ENCODE measurements at regions not wholly inside any gene's neighbourhood (a gene's known extent, or its start where the extent isn't known, plus 50 kb on each side); places are given as distances from the start of the nearest gene placed in this dataset.
"Not testable (repeated sequence)": the region's sequence is repeated elsewhere in the genome, so short reads cannot be mapped to it uniquely, and the experiment has no call there.

DNA sequence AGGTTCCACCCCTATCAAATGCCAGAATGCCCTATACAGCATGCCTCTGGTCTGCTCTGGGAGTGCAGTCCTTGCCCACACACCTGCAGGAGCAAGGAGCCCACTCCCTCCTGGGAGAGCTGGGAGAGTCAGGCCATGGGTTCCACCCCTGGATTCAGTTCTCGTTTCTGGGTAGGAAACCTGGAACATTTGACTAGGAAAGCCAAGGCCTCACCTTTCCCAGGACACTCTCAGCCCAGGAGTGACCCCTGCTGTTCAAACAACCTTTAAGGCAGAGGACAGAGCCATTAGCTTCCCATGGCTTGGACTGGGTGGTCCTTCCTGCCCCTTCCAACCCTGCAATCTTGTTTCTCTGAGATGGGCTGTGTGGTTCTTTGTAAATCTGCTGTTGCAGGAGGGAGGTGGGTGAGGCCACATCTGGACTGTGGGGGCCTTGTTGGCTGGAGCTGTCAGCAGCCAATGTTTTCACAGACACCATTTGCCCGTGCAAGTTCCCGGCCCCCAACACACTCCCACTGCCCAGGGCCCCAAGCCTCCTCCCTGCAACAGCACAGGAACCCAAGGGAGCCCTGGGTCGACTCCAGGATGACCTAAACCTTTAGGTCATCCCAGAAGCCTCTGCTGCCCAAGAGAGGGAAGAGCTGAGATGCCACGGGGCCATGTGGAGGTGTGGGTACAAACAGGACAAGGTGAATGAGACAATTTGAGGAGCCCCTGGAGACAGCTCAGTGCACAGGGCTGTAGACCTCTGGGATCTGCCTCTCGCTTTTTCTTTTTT is 104.4 kb downstream of the PJA1 start:
- no peak for DNase-seq

DNA sequence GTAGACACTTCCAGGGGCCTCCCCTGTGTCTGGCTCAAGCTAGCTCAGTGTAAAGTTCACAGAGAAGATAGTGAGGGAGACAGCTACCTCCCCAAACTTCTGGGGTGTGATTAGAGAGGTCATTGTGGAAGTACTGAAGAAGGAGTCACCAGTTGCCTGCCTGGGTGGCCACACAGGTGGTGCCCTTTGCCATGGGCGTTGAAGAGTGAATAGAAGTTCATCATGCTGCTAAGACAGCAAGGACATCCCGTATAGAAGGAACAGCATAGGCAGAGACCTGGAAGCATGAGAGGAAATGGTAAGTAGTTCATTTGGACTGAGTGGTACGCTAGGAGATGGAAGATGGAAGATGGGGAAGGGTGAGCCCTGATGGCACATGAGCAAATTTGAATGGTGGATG is 110.1 kb downstream of the PJA1 start:
- DNase-seq, result no peak

DNA sequence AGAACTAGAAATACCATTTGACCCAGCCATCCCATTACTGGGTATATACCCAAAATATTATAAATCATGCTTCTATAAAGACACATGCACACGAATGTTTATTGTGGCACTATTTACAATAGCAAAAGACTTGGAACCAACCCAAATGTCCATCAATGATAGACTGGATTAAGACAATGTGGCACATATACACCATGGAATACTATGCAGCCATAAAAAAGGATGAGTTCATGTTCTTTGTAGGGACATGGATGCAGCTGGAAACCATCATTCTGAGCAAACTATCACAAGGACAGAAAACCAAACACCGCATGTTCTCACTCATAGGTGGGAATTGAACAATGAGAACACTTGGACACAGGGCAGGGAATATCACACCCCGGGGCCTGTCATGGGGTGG is 110.8 kb downstream of the PJA1 start:
- not testable (repeated sequence) for DNase-seq

DNA sequence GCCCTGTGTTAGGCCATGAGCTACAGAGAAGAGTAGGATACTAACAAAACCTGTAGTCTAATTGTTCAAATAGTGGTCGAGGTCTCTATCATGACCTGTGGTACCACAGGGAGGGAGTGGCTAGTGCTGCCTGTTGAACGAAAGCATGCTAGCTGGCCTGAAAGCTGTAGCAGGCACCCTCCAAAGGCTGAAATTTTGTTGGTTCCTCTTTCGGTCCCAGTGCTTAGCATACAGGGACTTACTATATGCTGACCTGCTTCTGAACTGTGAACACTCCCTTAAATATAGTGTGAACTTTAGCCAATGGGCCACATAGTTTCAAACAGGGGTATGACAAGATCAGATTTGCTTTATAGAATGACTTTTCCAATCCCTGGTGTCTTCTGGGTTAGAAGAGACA is 113.4 kb downstream of the PJA1 start:
- no peak for DNase-seq

DNA sequence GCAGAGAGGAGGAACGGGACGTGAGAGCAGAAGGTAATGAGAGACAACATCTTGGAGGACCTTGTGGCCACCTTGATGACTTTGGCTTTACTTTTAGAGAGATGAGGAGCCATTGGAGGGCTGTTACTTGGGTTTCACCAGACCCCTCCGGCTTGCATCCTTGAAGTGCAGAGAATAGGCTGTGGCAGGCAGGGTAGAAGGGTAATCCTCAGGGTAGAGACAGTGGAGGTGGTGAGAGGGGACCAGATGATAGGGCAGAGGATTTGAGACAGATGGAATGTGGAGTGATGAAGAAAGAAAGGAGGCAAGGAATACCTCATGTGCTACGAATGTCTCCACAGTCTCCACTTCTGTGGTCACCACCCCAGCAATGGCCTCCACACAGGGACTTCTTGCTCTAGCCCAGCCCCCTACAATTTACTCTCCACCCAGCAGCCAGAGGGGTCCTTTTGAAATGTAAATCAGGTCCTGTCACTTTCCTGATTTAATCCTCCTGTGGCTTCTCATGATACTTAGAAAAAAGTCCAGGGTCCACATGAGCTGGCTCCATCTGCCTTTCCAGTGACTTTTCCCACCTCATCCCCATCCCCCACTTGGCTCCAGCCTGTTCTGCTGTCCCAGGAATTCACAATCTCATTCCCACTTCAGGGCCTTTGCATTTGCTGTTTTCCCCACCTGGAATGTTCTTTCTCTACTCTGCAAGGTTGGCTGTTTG is 115.0 kb downstream of the PJA1 start:
- DNase-seq, result no peak

DNA sequence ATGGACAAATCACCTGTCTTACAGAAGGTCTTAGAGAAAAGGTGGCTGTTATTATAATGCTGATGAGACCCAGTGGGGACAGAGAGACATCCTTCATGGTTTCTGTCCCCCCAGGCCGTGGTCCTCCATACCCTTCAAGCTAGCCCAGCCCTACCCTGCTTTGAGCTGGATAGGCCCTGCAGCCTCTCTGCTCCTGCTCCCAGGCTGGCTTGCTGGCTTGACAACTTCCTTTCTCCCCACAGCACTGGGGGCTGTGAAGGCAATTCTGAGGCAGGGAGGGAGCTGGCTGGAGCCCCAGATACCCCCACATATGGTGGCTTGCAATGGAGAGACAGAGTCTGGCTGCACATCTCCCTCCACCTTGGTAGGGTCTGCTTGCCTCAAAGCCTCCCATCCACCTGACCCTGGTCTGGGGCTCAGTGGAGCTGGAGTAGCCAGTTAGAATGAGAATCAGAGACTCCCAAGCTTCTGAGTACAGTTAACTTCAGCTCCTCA is 118.2 kb downstream of the PJA1 start:
- no peak for DNase-seq

DNA sequence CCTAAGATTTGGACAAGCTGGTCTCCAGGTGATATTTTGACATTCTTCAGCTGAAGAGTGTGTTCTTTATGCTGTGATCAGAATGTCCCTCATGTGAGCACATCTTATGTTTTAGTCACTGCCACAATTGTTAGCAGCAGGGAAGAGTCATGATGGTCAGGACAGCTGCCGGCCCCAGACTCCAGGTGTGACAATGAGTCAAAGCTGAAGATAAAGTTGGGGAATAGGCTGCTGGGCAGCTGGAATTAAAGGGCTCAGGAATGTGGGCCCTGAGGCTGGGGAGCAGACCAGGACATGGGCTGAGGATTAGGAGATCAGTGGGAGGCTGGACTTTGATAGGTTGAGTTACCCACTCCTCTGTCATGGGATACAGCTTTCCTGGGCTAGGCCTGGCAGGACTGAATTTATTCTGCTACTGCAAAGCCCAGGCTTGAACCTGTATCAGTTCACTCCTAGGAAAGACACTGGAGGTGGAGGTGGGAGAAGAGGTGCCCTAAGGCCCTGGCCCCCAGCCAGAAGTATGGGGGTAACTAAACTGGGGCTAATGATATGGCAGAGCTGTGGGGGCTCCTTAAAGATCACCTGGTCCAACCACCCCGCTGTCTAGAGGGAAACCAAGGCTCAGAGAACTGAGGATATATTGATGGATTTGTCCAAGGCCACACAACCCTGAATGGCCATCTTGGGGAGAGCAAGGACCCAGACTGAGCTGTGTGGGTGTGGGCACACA is 119.5 kb downstream of the PJA1 start:
- DNase-seq, result no peak

DNA sequence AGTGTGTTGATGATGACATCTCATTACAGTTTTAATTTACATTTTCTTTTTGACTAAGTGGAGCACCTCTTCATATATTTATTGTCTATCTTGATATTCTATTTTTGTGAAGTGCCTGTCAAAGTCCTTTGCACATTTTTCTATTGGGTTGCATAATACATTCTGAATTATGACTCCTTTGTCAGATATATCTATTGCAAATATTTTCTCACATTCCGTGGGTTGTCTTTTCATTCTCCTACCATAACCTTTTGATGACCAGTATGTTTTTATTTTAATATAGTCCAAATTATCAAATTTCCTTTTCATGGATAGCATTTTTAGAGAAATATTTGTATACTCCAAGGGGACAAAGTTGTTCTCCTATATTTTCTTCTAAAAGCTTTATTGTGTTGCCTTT is 126.4 kb downstream of the PJA1 start:
- DNase-seq, result no peak

DNA sequence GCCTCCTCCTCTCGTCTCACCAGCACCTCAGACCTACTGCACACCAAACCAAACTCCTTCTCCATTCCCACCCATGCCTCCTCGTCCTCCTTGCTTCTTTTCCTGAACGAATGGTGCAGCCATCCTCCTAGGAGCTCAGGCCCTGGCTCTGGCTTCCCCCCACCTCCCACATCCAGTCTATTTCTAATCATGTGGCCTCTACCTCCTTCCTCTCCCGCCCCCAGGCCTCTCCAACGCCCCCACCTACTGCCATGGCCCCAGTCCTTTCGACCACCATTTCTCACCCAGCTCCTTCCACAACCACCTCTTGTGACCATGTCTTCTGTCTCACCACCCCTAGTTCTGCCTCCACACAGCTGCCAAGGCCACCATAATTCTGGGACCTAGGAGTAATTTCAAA is 127.1 kb downstream of the PJA1 start:
- no peak for DNase-seq

DNA sequence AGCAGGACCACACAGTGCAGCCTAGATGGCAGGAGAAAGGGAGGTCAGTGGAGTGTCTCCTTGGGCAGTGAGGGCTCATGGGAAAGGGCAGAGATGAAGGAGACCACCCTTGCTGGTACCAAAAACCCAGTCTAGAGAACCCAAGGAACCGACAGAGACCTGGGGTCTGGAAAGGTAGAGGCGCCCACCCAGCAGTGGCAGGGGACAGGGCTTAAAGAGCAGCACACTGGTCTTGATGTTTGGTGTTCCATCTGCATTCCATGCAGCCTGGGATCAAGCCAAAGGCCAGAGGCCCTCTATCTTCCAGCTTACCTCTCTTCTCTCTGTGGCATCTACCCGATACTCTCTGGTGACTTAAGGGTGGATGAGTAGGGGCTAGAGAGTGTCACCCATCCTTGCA is 127.5 kb downstream of the PJA1 start:
- no peak for DNase-seq

DNA sequence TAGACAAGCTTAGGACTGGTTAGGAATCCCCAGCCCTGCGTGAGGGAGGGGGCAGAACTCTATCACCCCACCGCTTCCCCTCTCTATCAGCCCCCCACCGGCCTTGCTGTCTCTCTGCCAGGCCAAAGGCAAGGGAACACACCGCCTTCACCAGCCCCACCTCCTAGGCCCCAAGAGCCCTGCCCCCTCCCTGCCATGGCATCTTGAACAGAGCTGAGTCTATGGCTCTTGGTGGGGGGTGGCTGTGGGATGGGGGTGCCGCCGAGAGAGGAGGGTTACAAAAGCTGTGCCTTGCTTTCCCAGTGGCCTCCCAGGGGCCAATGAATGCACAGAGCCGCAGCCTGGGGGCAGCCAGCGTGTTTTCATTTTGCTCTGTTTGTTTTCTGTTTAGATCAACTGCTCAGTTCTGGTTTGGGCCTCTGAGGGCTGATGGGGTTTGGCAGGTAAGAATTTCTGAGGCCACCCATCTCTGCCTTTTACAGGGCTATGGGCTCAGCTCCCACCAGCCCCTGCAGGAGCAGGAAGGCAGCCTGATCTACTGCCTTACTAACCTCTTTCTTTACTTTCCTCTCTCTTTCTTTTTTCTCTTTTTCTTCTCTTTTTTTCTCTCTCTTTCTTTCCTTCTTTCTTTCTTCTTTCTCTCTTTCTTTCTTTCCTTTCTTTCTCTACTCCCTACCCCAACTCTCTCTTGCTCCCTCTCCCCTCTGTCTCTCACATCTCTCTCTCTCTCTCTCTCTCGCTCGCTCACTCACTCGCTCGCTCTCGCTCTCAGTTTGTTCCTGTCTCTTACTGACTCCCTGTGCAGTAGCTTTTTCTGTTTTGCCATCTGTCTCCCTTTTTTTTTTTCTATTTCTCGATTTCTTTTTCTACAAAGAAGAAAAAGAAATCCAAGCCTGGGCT is 128.3 kb downstream of the PJA1 start:
- no peak for DNase-seq

DNA sequence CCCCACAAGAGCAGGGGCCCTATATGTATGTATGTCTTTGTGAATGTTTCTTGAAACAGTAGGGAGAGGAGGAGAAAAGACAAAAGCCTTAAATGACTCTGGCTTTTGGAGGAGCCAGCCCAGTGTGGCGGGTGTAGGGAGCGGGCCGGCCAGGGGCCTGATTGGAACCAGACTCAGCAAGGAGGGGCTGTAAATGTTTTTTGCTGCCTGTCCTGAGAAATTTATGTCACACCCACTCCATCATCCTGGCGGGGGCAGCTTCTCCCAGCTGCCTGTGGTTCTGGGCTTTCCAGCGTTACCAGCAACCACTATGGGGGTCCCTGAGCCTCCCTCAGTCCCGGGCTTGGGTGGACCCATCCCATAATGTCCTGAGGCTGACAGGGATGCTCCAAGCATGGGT is 130.8 kb downstream of the PJA1 start:
- DNase-seq, result no peak

DNA sequence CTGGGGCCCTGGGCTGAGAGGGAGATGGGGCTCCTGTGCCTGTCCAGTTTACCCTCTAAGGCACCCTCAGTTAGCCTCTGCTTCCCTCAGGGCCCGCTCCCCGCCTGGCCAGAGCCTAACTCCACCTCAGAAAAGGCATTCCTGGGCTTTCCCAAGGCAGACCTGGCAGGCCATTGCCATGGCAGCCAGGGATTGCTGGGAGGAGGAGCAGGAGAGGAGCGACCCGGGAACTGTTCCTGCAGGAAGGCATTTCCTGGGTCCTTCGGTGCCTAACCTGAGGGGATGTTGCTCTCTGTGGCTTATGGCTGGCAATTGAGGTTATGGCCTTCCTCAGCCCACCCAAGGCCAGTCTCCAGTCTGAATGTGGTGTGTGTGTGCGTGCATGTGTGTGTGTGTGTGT is 131.3 kb downstream of the PJA1 start:
- DNase-seq, result no peak

DNA sequence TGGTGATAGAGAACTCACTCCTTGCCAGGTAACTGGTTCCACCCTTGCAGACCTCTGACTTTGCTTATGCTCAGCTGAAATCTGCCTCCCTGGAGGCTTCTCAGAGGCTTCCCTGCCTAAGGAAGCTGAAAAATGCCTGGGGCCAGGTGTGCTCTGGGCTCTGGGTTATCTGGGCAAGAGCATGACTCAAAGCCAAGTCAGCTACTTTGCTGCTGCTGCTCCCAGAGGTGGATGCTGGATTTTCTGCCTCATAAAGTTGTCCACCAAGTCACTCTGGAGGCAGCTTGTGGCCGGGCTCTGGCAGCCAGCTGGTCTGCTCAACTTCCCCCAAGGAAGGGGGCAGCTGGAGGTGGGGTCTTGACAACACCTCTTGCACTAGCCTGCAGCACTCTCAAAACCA is 132.7 kb downstream of the PJA1 start:
- DNase-seq, result no peak

DNA sequence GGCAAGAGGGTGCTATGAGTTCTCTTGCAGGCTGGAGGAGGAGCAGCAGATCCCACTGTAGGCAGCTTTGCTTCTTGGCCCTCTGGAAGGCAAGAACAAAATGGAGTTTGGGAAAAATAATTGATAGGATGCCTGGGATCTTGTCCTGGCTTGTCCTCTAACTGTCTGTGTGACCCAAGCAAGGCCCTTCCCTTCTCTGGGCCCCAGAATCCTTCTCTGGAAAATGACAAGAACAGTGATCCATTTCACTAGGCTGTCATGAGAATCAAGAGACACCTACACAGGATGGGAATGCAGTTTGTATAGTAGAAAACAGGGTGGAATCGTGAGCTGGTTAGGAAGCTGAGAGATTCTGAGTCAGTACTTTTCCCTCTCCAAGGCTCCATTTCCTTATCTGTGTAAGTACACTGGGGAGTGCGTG is 133.3 kb downstream of the PJA1 start:
- no peak for DNase-seq

DNA sequence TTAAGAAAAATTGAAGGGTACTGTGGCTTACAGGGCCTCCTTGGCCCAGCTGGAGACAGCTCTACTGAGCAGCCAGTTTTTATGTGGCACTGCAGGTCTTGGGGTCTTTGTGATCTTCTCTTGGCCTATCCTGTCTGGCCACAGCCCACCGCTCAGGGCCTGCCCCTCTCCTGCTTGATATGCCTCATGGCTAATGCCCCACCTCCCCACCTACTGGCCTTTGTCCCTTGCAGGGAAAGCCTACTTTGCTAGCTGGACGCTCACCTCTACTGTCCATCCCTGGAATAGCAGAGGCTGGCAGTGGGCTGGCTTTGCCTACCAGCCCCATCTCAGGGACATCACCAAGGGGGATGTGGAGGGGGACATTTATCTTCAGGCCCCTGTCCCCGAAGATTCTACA is 134.1 kb downstream of the PJA1 start:
- no peak for DNase-seq

DNA sequence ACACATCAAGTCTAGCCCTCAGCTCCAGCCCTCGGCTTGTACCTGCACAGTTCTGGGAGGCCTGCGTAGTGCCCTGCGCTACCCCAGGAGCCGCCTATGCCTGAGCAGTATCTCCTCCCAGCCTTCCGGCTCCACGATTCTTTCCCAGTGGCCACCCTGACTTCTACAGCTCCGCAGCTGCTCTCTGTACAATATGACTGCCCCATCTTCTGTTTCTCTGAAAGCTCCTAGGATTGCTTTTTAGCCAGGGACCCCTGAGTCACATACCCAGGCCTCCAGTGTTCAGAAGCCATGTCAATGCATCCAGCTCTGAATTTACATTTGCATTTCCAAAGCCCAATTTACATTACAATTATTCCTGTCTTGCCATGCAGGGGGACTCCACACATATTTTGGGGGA is 135.5 kb downstream of the PJA1 start:
- DNase-seq, result no peak

DNA sequence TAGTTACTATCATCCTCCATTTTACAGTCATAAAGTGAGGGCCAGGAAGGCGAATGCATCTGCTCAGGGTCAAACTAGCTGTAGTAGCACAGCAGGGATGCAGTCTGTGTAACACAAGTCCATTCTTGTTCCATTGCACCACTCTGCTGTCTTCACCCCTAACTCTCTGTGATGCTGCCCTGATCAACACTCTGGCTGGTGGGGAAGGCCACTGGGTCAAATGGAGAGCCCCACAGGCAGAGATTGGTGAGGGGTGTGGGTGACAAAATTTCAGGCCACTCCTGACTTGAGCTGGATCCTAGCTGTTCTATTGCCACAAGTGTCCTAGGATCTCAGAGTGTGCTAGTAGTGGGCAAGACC is 136.5 kb downstream of the PJA1 start:
- DNase-seq, result no peak

DNA sequence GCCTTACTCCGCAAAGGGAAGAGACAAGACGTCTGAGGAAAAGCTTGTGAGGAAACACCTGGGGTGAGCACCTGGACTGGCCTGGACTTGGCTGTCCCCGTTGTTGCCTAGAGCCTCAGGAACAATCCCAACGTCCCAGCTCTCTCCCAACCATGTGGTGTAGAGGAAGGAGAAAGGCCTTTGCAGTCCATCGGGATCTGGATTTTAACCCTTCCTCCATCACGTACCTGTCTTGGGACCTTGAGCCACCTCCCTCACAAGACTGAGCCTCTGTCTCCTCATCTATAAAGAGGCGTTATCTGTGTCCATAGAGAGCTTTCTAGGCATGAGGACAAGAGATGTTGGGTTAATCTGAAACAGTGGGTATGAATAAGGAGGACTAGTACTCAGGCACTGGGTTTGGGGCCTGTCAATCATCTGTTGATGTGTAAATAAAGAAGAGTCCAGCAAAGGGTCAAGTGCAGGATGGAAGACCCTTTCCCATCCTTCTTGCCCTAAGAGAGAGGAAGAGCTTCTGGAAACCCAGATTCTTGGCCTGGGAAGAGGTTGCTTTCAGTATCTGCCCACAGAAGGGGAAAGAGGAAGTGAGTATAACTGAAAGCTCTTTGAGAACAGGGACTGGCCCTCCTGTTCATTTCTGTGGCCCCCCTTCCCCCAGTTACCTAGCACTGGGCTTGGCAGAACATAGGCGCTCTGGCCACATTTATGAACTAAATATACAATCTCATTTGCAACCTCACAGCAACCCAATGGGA is 137.1 kb downstream of the PJA1 start:
- no peak for DNase-seq

DNA sequence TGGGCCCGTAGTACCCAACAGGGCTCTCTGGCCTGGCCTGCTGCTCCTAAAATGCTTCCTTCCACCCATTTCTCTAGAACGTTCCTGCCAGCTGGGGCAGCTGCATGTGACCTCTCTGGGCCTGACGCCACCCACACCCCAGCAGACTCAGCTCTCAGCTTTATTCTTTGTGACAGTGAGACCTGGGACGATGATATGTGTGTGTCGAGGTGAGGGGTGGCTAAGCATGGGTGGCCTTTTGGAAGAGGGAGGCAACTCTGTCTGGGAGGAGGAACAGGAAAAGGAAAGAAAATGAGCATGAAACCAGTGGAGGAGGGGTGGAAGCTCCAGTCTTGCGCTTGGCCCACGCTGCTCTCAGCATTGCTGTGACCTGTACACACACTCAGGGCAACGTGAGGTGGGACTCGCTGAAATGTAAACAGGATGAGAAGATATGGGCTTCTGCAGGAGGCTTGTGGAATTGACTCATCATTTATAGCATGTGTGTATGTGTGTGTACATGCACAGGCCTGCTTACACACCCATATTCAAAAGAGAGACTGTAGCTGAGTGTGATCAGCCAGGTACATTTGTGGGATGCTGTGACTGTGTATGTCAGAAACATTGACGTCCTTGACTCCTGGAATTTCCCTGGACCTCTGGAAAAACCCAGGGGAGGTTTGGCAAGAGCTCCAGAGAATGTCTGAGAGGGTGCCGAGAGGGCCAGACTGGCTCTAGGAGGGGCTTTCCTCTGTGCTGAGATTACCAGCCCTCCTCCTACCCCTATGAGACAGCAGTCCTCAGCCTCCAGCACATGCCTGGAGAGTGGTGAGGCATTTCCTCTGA is 137.9 kb downstream of the PJA1 start:
- no peak for DNase-seq

DNA sequence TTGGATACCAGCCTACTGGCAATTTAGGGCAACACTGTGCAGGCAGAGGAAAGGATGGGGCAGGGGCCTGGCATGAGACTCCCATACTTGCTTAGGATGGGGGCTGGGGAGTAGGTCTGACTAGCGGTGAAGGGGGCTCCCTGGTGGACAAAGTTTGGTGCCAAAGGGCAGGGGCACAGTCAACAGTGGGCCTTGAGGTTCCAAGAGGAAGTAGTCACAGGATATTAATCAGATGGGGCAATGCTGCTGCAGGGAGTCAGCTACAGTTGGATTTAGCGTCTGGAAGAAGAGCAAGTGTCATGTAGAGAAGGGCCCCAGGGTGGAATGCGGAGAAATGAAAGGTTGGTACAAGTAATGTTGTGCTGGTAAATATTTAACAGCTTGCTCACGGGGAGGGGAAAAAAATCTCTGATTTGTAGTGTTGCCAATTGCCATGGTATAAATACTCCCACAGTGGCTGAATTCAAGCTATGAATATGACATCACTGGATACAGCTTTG is 139.4 kb downstream of the PJA1 start:
- no peak for DNase-seq
